ENCODE measurements at regions not wholly inside any gene's neighbourhood (a gene's known extent, or its start where the extent isn't known, plus 50 kb on each side); places are given as distances from the start of the nearest gene placed in this dataset.
"Not testable (repeated sequence)": the region's sequence is repeated elsewhere in the genome, so short reads cannot be mapped to it uniquely, and the experiment has no call there.

DNA sequence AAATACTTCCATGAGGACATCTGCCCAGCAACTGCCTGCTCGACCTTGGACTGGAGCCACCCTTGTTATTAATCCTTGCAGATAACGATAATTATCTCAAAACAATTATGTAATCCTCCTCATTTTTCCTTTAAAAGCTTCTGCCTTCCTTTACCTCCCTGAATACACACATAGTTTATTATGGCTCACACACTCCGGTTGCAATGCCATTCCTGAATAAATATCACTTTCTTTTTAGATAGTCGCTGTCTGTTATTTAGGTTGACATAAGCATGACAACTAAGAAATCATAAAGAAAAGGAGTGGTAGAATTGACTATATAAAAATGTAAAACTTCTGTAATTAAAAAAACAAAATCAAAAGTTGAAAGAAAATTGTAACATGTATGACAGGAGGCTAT lies 64.8 kb downstream of the B4GALT7 start:
- in situ Hi-C loops (cut with HindIII; ENCODE audit: low pct_ligation_motif_present, low pct_unique_long_range_greater_than_20kb, low sequenced_read_pairs); DNase-seq: not testable (repeated sequence)

GRCh38 chr5:177665172-177665571 lies 65.2 kb downstream of the B4GALT7 start:
- in situ Hi-C loops (cut with HindIII; ENCODE audit: low pct_ligation_motif_present, low pct_unique_long_range_greater_than_20kb, low sequenced_read_pairs); DNase-seq: not testable (repeated sequence)

GRCh38 chr5:177665960-177666359 lies 66.0 kb downstream of the B4GALT7 start:
- DNase-seq; in situ Hi-C loops (cut with HindIII; ENCODE audit: low pct_ligation_motif_present, low pct_unique_long_range_greater_than_20kb, low sequenced_read_pairs): not testable (repeated sequence)

DNA sequence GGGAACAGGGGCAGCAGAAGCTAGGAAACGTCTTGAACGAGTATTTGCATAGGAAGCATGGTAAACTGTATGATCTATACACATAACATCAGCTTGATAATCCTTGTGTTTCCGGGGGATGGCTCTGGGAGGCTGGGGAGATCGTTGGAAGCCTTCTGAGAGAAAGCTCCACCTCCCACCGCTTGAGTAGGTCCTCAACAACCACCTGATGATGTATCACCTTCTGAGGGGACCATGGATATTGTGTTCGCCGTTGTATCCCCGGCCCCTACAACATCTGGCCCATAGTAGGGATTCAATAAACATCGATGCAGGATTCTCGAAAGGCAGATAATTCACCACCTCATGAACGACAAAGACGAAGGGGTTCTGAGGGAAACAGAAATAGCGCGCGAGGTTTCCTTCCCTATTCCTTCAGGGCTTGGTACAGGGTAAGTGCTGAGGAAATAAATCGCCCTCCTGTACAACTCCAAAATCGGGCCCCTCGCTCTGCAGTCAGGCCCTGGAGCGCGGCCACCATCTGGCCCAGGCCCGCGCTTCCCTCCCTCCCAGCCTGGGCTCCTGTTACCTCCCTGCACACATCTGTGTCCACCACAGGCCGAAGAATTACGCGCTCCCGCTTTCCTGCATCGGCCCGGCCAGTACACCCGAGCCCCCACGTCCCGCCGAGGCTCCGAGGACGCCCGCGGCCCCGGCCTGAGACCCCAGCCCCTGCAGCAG lies 71.3 kb downstream of the B4GALT7 start:
- DNase-seq; in situ Hi-C loops (cut with HindIII; ENCODE audit: low pct_ligation_motif_present, low pct_unique_long_range_greater_than_20kb, low sequenced_read_pairs): not testable (repeated sequence)

- in situ Hi-C loops (cut with HindIII; ENCODE audit: low pct_ligation_motif_present, low pct_unique_long_range_greater_than_20kb, low sequenced_read_pairs): not testable (repeated sequence)
- DNase-seq: peak; percentile 4
Observed at GRCh38 chr5:177671755-177672690, 72.1 kb downstream of the B4GALT7 start.

Measured in ACHN (cell line).